HepG2 (cell line): ENCODE measurements at regions not wholly inside any gene's neighbourhood (a gene's known extent, or its start where the extent isn't known, plus 50 kb on each side); places are given as distances from the start of the nearest gene placed in this dataset.

Experiments
- ATAC-seq: fragments of 200-7000 bp; cut with Tn5 transposase; 3 replicates; pipeline ENCODE4 v1.9.1; 2020; ENCODE audit warnings: mild to moderate bottlenecking, moderate library complexity
- BruUV-seq: library from RNA; stranded (reverse); fragments of 400-500 nt; replicated peaks from 2 replicates; lab custom pipeline; 2021; lab: Mats Ljungman, UMichigan
- CTCF ChIA-PET: fragments of 300-600 bp; formaldehyde crosslinking; extraction: SDS; loops from one replicate; lab custom pipeline; 2021; ENCODE audit warnings: low total read pairs, inconsistent platforms, low intra/inter-chr PET ratio; lab: Yijun Ruan, JAX
- POLR2A ChIA-PET: fragments of 350-600 bp; sonication (Branson Sonifier 250); formaldehyde crosslinking; loops from one replicate; lab custom pipeline; 2020; ENCODE audit warnings: antibody characterized with exemption, inconsistent platforms; lab: Yijun Ruan, JAX
- DNase-seq: peaks from one replicate; pipeline ENCODE4 v3.0.0-alpha.2; 2015; ENCODE audit warnings: low spot score
- FAIRE-seq: peaks from 3 replicates; lab custom pipeline; 2011; peaks lifted over from hg19 to GRCh38; lab: Jason Lieb, UNC
- H2AFZ ChIP-seq: one replicate; pipeline ENCODE4 v1.6.1; 2011; ENCODE audit warnings: low read length, inconsistent platforms
- H3K27ac ChIP-seq: fragments of 300-600 bp; 3 replicates; pipeline ENCODE4 v1.8.0; 2011; ENCODE audit warnings: mixed run types, mild to moderate bottlenecking, mixed read lengths, low read length, inconsistent platforms; ENCODE audit not compliant: insufficient read depth; ENCODE audit errors: extremely low read length
- H3K27me3 ChIP-seq, 2 experiments: fragments of 200-600 bp in 1 of 2; 2 replicates in 1 of 2; 3 replicates in 1 of 2; pipeline versions ENCODE4 v1.6.0 to v1.8.0; 2011; ENCODE audit warnings: low read length in 2 of 2, mild to moderate bottlenecking in 2 of 2, moderate library complexity in 2 of 2, inconsistent platforms in 1 of 2; ENCODE audit not compliant: insufficient read depth in 2 of 2, control insufficient read depth in 1 of 2
- H3K36me3 ChIP-seq, 2 experiments: fragments of 200-600 bp in 1 of 2; replicated peaks in 1 of 2; 2 replicates in 1 of 2; 3 replicates in 1 of 2; pipeline versions ENCODE4 v1.5.1 to v1.8.0; 2011; ENCODE audit warnings: low read length in 2 of 2, inconsistent platforms in 1 of 2; ENCODE audit not compliant: insufficient read depth in 2 of 2, control insufficient read depth in 1 of 2
- H3K4me1 ChIP-seq: 2 replicates; pipeline ENCODE4 v1.5.1; 2012; ENCODE audit warnings: low read length, inconsistent platforms; ENCODE audit not compliant: insufficient read depth
- H3K4me2 ChIP-seq: 2 replicates; pipeline ENCODE4 v1.6.0; 2011; ENCODE audit warnings: low read depth, low read length, inconsistent platforms
- H3K4me3 ChIP-seq, 3 experiments: fragments of 200-600 bp in 1 of 3; sonication (generic), shearing (Covaris generic) in 1 of 3; replicated peaks in 1 of 3; 2 replicates each; pipeline ENCODE4 v1.5.1; 2011 to 2016; ENCODE audit warnings: low read length in 3 of 3, inconsistent platforms in 2 of 3, low read depth in 2 of 3, mild to moderate bottlenecking in 2 of 3, control low read depth in 1 of 3, mixed read lengths in 1 of 3; ENCODE audit not compliant: insufficient read depth in 1 of 3
- H3K79me2 ChIP-seq: one replicate; pipeline ENCODE4 v1.6.1; 2011; ENCODE audit warnings: low read length, inconsistent platforms; ENCODE audit not compliant: insufficient read depth
- H3K9ac ChIP-seq: 2 replicates; pipeline ENCODE4 v1.6.0; 2011; ENCODE audit warnings: mild to moderate bottlenecking, low read depth, low read length, inconsistent platforms; ENCODE audit not compliant: insufficient read depth
- H3K9me3 ChIP-seq: 2 replicates; pipeline ENCODE4 v1.5.1; 2012; ENCODE audit warnings: mild to moderate bottlenecking, low read length
- H4K20me1 ChIP-seq: 2 replicates; pipeline ENCODE4 v1.6.0; 2011; ENCODE audit warnings: inconsistent platforms, mild to moderate bottlenecking, low read length, moderate library complexity; ENCODE audit not compliant: insufficient read depth
- AHR ChIP-seq: IDR thresholded peaks from 2 replicates; pipeline ENCODE4 v1.6.1; 2018; ENCODE audit warnings: missing genetic modification reagents, missing compliant biosample characterization
- CBX2 ChIP-seq, 2 experiments: fragments of 200-600 bp in 1 of 2; sonication (generic); formaldehyde crosslinking in 1 of 2; IDR thresholded peaks; 2 replicates each; pipeline versions ENCODE4 v1.7.0 to v1.8.1; 2018 to 2022; ENCODE audit warnings: low read depth in 2 of 2, low read length in 1 of 2, mild to moderate bottlenecking in 1 of 2, missing genetic modification reagents in 1 of 2
- GTF3A ChIP-seq: sonication (generic); formaldehyde crosslinking; conservative IDR thresholded peaks from 2 replicates; pipeline ENCODE4 v1.4.0; 2020; ENCODE audit warnings: mild to moderate bottlenecking, missing genetic modification reagents
- KAT8 ChIP-seq: IDR thresholded peaks from 2 replicates; pipeline ENCODE4 v1.6.1; 2016; ENCODE audit warnings: missing genetic modification reagents, missing compliant biosample characterization
- MIXL1 ChIP-seq: IDR thresholded peaks from 2 replicates; pipeline ENCODE4 v1.6.1; 2016
- ONECUT2 ChIP-seq: sonication (generic); formaldehyde crosslinking; IDR thresholded peaks from 2 replicates; pipeline ENCODE4 v1.4.0; 2020; ENCODE audit warnings: missing genetic modification reagents
- RBFOX2 ChIP-seq: fragments of 200-400 bp; formaldehyde crosslinking; IDR thresholded peaks from 2 replicates; pipeline ENCODE4 v1.6.1; 2017; ENCODE audit warnings: low read depth, mild to moderate bottlenecking, low read length
- RFX3 ChIP-seq: IDR thresholded peaks from 2 replicates; pipeline ENCODE4 v1.6.1; 2016; ENCODE audit warnings: missing biosample characterization, missing genetic modification reagents
- ZC3H13 ChIP-seq: sonication (generic); formaldehyde crosslinking; IDR thresholded peaks from 2 replicates; pipeline ENCODE4 v1.8.1; 2023; ENCODE audit warnings: mild to moderate bottlenecking, missing genetic modification reagents, moderate library complexity
- ZEB1 ChIP-seq: IDR thresholded peaks from 2 replicates; pipeline ENCODE4 v1.6.1; 2012; ENCODE audit warnings: mild to moderate bottlenecking, low read depth, inconsistent platforms; ENCODE audit not compliant: insufficient replicate concordance
- ZNF441 ChIP-seq: sonication (generic); formaldehyde crosslinking; IDR thresholded peaks from 2 replicates; pipeline ENCODE4 v1.7.0; 2021; ENCODE audit warnings: missing genetic modification reagents, borderline replicate concordance
- WGBS: methylation state at CpG from one replicate; pipeline ENCODE4 v1.1.6; 2017; ENCODE audit warnings: low lambda C conversion rate; 5-methylcytosine and 5-hydroxymethylcytosine counted together
- in situ Hi-C: cut with HindIII; loops from 2 replicates; pipeline ENCODE4 v1.10.0; 2017; ENCODE audit warnings: low pct_unique_long_range_greater_than_20kb; ENCODE audit not compliant: extremely low pct_ligation_motif_present
- intact Hi-C: fragments of 100-400 bp; cut with micrococcal nuclease; formaldehyde crosslinking; loops from one replicate; pipeline ENCODE4 v1.10.0; 2022; ENCODE audit not compliant: unreplicated experiment
- TF ChIP-seq, protein P1 (sequence below): sonication (generic); formaldehyde crosslinking; IDR thresholded peaks from 2 replicates; pipeline ENCODE4 v1.4.0; 2020; ENCODE audit warnings: missing genetic modification reagents
- TF ChIP-seq, protein P2 (sequence below): IDR thresholded peaks from 2 replicates; pipeline ENCODE4 v1.6.1; 2018; ENCODE audit warnings: missing genetic modification reagents, mild to moderate bottlenecking, missing compliant biosample characterization

DNA sequence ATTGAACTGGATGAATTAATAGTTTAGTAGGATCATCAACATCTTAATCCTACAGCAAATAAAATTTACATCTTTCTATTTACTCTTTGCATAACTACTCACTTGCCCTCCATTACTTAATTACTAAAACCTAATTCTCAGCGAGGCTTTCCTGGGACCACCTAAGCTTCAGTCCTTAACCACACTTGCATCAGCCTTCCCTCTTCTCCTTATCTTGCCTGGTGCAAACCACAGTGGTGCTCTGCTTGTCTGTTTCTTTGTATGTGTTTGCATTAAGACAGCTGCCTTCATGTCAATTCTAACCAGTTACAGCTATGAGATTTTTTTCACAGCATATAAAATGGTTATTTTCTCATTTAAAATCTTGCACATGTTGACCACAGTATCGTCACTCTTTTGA lies 72.6 kb upstream of the ZNF92 start:
- Histone ChIP-seq H3K9ac (no peak overlapping the region), H3K36me3 (no peaks in the 10 kb centered on the region), H3K27me3 (no peaks in the 10 kb centered on the region), H2AFZ (no peak overlapping the region), H3K9me3 (no peaks in the 10 kb centered on the region), H3K4me1 (no peaks in the 10 kb centered on the region), H3K27ac (no peak overlapping the region), H3K79me2 (no peaks in the 10 kb centered on the region), H3K4me2 (no peak overlapping the region), H4K20me1 (no peaks in the 10 kb centered on the region), H3K4me3 (no peak overlapping the region)
- 94% methylated on average over 2 of the region's 2 CpGs for WGBS
- ATAC-seq (no peak), FAIRE-seq (no peak)
- BruUV-seq, result no TSS peak
- POLR2A ChIA-PET, result no interaction called here
- CTCF ChIA-PET, result no interaction called here
- in situ Hi-C loops, result loop anchor here (5.0 kb wide), 1 partner anchor 79 kb away; no protein-coding TSS in a partner anchor
- intact Hi-C loops, result no loop called here
- TF ChIP-seq AHR (CRISPR knock-in tag), result no peak
- TF ChIP-seq ZC3H13, result no peak
- TF ChIP-seq, protein P1, sequence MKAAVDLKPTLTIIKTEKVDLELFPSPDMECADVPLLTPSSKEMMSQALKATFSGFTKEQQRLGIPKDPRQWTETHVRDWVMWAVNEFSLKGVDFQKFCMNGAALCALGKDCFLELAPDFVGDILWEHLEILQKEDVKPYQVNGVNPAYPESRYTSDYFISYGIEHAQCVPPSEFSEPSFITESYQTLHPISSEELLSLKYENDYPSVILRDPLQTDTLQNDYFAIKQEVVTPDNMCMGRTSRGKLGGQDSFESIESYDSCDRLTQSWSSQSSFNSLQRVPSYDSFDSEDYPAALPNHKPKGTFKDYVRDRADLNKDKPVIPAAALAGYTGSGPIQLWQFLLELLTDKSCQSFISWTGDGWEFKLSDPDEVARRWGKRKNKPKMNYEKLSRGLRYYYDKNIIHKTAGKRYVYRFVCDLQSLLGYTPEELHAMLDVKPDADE, result no peak
- TF ChIP-seq ZNF441 (CRISPR knock-in tag), result no peak
- TF ChIP-seq CBX2 (IDR thresholded peaks at IDR 0.05; ENCODE audit: low read depth, low read length), result no peak
- no peak for TF ChIP-seq CBX2 (CRISPR knock-in tag; IDR thresholded peaks at IDR 0.05; ENCODE audit: low read depth)
- no peak for TF ChIP-seq GTF3A (CRISPR knock-in tag)
- TF ChIP-seq ZEB1, result no peak
- TF ChIP-seq KAT8 (CRISPR knock-in tag), result no peak
- TF ChIP-seq MIXL1 (CRISPR knock-in tag), result no peak
- no peak for TF ChIP-seq RBFOX2
- no peak for TF ChIP-seq RFX3 (CRISPR knock-in tag)
- TF ChIP-seq, protein P2, sequence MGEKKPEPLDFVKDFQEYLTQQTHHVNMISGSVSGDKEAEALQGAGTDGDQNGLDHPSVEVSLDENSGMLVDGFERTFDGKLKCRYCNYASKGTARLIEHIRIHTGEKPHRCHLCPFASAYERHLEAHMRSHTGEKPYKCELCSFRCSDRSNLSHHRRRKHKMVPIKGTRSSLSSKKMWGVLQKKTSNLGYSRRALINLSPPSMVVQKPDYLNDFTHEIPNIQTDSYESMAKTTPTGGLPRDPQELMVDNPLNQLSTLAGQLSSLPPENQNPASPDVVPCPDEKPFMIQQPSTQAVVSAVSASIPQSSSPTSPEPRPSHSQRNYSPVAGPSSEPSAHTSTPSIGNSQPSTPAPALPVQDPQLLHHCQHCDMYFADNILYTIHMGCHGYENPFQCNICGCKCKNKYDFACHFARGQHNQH (CRISPR knock-in tag), result no peak
- no peak for TF ChIP-seq ONECUT2 (CRISPR knock-in tag)
- TF ChIP-seq, all 625 proteins: peak for 0
- no peak for DNase-seq
